ENCODE measurements at regions not wholly inside any gene's neighbourhood (a gene's known extent, or its start where the extent isn't known, plus 50 kb on each side); places are given as distances from the start of the nearest gene placed in this dataset.

GRCh38 chr11:104404231-104405175 is 240.6 kb upstream of the PDGFD start:
- no peak for DNase-seq (ENCODE audit: low spot score)
- intact Hi-C loops (cut with DNase I), result no loop called here

GRCh38 chr11:104402812-104403521 is 239.0 kb upstream of the PDGFD start:
- DNase-seq (ENCODE audit: low spot score), result no peak
- intact Hi-C loops (cut with DNase I), result no loop called here

GRCh38 chr11:104394508-104394907 is 230.6 kb upstream of the PDGFD start:
- intact Hi-C loops (cut with DNase I), result no loop called here

GRCh38 chr11:104390651-104391050 is 226.7 kb upstream of the PDGFD start:
- no peak for DNase-seq (ENCODE audit: low spot score)
- intact Hi-C loops (cut with DNase I), result no loop called here

More at GRCh38 chr11:104394508-104394907, 230.6 kb upstream of the PDGFD start:
- no peak for DNase-seq (ENCODE audit: low spot score)

- intact Hi-C loops (cut with DNase I), result no loop called here
- no peak for DNase-seq (ENCODE audit: low spot score)
These were observed 221.9 kb upstream of the PDGFD start for GRCh38 chr11:104385884-104386283.

- DNase-seq (ENCODE audit: low spot score), result no peak
- intact Hi-C loops (cut with DNase I), result no loop called here
These were observed 216.4 kb upstream of the PDGFD start for GRCh38 chr11:104380358-104380757.

GRCh38 chr11:104372111-104372510 is 208.2 kb upstream of the PDGFD start:
- intact Hi-C loops (cut with DNase I), result no loop called here
- DNase-seq (ENCODE audit: low spot score), result no peak

GRCh38 chr11:104370478-104370877 is 206.5 kb upstream of the PDGFD start:
- no peak for DNase-seq (ENCODE audit: low spot score)
- intact Hi-C loops (cut with DNase I), result no loop called here

- intact Hi-C loops (cut with DNase I), result no loop called here
- no peak for DNase-seq (ENCODE audit: low spot score)
These were observed 205.8 kb upstream of the PDGFD start for GRCh38 chr11:104369761-104370160.

GRCh38 chr11:104366321-104366734 is 202.4 kb upstream of the PDGFD start:
- no peak for DNase-seq (ENCODE audit: low spot score)
- intact Hi-C loops (cut with DNase I), result no loop called here

- no peak for DNase-seq (ENCODE audit: low spot score)
- intact Hi-C loops (cut with DNase I), result no loop called here
These were observed 201.7 kb upstream of the PDGFD start for GRCh38 chr11:104365676-104366075.

- DNase-seq (ENCODE audit: low spot score), result no peak
- intact Hi-C loops (cut with DNase I), result no loop called here
These were observed 198.0 kb upstream of the PDGFD start for GRCh38 chr11:104361975-104362374.

- DNase-seq (ENCODE audit: low spot score), result no peak
- intact Hi-C loops (cut with DNase I), result loop anchor here in 1 of 2 donors (2.0 kb wide), 1 partner anchor 67 kb away; no protein-coding TSS in a partner anchor
These were observed 188.1 kb upstream of the PDGFD start for GRCh38 chr11:104352036-104352435.

GRCh38 chr11:104343578-104343977 is 179.6 kb upstream of the PDGFD start:
- intact Hi-C loops (cut with DNase I), result no loop called here
- no peak for DNase-seq (ENCODE audit: low spot score)

GRCh38 chr11:104340590-104340989 is 176.6 kb upstream of the PDGFD start:
- DNase-seq (ENCODE audit: low spot score), result no peak
- intact Hi-C loops (cut with DNase I), result no loop called here

GRCh38 chr11:104339380-104339831 is 175.5 kb upstream of the PDGFD start:
- peak; percentile 70 for DNase-seq (ENCODE audit: low spot score)
- intact Hi-C loops (cut with DNase I), result no loop called here

GRCh38 chr11:104338186-104338585 is 174.2 kb upstream of the PDGFD start:
- intact Hi-C loops (cut with DNase I), result no loop called here
- no peak for DNase-seq (ENCODE audit: low spot score)

- no peak for DNase-seq (ENCODE audit: low spot score)
- intact Hi-C loops (cut with DNase I), result no loop called here
These were observed 173.3 kb upstream of the PDGFD start for GRCh38 chr11:104337273-104337672.

- intact Hi-C loops (cut with DNase I), result no loop called here
- no peak for DNase-seq (ENCODE audit: low spot score)
These were observed 170.0 kb upstream of the PDGFD start for GRCh38 chr11:104333977-104334376.

- no peak for DNase-seq (ENCODE audit: low spot score)
- intact Hi-C loops (cut with DNase I), result no loop called here
These were observed 168.2 kb upstream of the PDGFD start for GRCh38 chr11:104332110-104332509.
